SKM-1 treated with dmso at 0.1 percent for 144 hours (cell line): ENCODE measurements at regions not wholly inside any gene's neighbourhood (a gene's known extent, or its start where the extent isn't known, plus 50 kb on each side); places are given as distances from the start of the nearest gene placed in this dataset.

ENCODE experiments used
- DNase-seq: peaks from one replicate; lab custom pipeline; 2025; ENCODE audit not compliant: unreplicated experiment; lab: John Stamatoyannopoulos, UW

DNA sequence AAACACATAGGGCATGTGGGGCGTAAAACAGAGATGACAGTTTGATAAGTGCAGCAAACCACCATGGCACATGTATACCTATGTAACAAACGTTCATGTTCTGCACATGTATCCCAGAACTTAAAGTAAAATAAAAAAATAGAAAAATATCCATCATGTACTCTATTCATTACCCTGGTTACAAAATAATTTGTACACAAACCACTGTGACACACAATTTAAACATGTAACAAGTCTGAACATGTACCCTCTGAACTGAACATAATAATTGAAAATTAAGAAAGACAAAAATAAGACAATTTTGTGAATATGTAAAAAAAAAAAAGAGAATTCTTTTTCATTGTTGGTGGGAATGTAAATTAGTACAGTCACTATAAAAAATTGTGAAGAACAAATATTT lies 379.2 kb downstream of the KDM5D start:
- no peak for DNase-seq

DNA sequence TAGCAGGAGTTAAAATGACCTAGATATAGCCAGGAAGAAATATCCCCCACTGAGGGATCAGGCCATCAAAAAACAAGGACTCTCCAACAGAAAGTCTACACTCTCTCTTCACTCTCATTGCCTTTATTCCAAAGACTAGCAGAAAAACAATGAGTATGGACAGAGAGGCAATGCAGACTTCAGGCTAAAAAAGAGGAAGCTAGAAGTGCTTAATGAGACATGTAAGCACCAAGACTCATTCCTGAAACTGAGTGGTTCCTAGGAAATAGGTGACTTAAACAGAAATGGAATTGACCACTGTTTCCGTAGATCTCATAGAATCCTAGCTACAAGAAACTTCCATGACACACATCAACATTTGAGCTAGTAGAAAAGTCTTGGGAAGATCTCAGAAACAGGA lies 387.3 kb downstream of the KDM5D start:
- no peak for DNase-seq

DNA sequence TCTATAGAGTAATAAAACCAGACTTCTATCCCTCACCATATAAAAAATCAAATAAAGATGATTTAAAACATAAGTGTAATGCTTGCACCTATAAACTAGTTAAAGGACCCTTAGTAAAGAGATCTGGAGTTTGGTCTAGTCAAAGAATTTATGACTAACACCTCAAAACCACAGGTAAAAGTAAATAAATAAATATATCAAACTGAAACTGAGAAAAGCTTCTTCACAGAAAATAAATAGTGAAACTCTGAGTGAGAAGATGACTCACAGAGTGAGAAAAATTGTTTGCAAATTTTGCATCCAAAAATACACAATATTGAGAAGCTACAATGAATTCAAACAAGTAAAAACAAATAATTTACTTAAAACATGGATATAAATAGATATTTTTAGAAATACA lies 387.8 kb downstream of the KDM5D start:
- no peak for DNase-seq

GRCh38 chrY:19354857-19355173 lies 389.7 kb downstream of the KDM5D start:
- DNase-seq: no peak

DNA sequence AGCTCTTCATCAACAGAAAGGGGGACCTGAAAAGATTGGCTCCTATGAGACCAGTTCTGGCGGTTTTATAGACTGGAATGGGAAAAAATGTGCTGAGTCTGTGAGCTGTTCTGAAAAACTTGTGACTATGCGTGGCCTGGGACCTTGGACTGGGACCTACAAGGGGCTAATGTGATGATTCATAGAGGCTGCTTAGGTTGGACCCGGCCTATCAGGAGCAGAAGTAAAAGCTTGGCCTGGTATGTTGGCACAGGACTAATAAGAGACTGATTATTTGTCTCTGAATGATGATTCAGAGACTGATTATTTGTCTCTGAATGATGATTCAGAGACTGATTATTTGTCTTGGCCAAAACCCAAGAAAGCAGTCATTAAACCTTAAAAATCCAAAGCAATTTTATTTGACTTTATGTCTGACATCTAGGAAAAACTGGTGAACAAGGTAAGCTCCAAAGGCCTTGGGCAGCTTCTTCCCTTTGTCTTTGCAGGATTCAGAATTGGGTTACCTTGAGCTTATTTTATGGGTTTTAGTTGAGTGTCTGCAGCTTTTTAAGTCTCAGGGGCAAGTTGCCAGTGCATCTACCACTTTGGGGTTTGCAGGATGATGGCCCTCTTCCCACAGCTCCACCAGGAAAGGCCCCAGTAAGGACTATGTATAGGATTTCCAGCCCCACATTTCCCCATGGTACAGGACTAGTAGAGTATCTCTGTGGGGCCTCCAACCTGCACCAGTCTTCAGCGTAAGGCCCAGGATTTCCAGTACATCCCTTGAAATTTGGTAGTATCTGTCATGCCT lies 390.3 kb downstream of the KDM5D start:
- DNase-seq: no peak

DNA sequence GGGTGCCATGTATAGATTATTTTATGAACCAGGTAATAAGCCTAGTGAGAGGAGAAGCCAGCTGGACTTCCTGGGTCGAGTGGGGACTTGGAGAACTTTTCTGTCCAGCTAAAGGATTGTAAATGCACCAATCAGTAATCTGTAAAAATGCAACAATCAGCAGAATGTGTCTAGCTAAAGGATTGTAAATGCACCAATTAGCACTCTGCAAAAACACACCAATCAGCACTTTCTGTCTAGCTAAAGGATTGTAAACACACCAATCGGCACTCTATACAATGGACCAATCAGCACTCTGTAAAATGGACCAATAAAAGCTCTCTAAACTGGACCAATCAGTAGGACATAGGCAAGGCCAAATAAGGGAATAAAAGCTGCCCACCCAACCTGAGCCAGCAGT lies 392.9 kb downstream of the KDM5D start:
- no peak for DNase-seq

DNA sequence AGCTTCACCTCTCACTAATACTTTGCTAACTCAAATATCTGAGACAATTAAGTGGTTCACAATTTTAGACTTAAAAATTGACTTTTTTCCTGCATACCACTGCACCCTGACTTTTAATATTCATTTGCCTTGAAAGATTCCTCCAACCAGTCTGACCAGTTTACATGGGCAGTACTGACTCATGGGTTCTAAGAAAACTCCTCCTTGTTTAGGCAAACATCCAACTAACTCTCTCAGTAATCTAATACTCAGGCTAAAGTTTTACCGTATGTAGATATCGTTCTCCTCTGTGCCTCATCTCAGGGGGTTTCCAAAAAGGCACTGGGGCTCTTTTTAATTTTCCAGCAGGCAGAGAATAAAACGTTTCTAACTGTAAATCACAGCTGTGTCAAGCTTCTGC lies 422.8 kb downstream of the KDM5D start:
- DNase-seq: no peak

DNA sequence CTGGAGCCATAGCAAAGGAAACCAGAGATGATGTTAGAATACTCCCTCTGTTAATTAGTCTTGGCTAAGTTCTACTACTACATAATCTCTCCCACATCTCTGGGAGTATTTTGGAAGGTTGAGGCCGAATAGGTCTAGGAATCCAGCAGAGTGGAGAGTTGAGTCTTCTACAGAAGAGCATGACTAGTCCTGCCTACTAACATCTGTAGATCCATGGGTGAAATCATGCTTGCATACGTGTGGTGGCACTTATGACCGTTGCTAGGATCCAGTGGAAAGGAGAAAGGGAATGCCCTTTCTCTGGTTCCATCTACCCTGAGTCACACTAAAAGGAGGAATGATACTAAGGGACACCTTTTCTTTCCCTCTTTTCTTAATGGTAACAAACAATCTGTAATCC lies 425.4 kb downstream of the KDM5D start:
- no peak for DNase-seq

DNA sequence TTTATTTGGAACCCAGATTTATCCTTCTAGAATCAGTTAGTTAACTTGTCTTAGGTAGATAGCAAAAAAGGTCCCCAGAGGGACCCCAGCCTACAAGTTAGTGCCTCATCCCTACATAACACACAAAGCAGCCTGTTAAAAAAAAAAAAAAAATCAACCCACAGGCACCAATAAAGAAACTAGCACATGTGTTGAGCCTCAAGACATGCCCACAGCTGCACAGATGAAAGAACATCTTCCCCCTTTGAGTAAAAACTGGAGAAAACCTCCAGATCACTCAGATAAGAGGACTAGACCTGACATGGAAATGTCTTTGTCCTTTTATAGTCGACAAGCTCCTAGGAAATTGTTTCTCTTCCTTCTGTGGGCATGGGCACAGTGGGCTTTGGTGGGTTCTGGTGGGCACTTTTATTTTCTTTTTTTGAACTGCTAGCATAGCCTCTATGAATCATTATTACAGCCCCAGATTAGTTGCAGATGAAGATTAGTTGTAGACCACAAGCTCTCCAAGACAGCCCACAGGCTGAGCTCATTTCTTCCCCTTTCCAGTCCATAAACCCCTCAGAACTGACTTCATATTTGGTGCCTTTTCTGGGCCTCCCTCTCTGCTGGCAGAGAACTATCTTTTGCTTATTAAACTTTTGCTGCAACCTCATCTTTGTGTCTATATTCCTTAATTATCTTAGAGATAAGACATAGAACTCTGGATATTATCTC lies 427.1 kb downstream of the KDM5D start:
- no peak for DNase-seq

- DNase-seq: no peak
These were observed 436.9 kb downstream of the KDM5D start for GRCh38 chrY:19307627-19308026.

GRCh38 chrY:19303136-19303535 lies 441.4 kb downstream of the KDM5D start:
- no peak for DNase-seq

DNA sequence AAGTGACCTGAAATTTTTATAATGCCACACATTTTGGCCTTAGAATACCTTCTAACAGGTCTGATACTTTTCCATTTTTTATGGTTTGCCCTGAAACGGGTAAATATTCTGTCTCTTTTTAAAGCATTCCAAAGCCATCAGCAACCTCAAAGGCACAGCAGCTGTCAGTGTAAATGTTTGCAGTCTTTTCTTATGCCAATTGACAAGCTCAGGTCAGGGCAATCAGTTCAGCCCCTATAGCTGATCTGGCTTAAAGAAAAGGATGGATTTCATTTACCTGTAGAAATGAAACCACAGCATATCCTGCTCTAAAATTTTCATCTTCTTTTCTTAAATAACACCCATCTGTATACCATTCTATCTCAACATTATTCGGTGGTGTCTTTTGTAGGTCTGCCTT lies 453.6 kb downstream of the KDM5D start:
- DNase-seq: no peak

GRCh38 chrY:19274076-19274475 lies 470.4 kb downstream of the KDM5D start:
- DNase-seq: no peak

- no peak for DNase-seq
These were observed 476.2 kb downstream of the KDM5D start for GRCh38 chrY:19268331-19268730.

DNA sequence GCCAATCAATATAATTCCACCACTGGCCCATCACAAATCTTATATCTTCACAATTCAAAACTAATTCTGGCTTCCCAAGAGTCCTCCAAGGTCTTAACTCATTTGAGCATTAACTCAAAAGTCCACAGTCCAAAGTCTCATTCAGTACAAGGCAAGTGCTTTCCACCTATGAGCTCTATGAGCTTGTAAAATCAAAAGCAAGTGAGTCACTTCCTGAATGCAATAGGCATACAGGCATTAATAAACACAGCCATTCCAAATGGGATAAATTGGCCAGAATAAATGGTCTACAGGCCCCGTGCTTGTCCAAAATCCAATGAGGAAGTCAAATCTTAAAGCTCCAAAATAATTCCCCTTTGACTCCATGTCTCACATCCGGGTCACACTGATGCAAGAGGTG lies 479.1 kb downstream of the KDM5D start:
- no peak for DNase-seq

- no peak for DNase-seq
These were observed 482.2 kb downstream of the KDM5D start for GRCh38 chrY:19262310-19262709.

GRCh38 chrY:19232276-19232994 lies 458.9 kb upstream of the HSFY2 start:
- DNase-seq: no peak

- DNase-seq: no peak
These were observed 447.2 kb upstream of the HSFY2 start for GRCh38 chrY:19220784-19221183.

- DNase-seq: peak; percentile 1
These were observed 435.4 kb upstream of the HSFY2 start for GRCh38 chrY:19208915-19209314.

- no peak for DNase-seq
These were observed 433.5 kb upstream of the HSFY2 start for GRCh38 chrY:19207048-19207447.

- no peak for DNase-seq
These were observed 407.3 kb upstream of the HSFY2 start for GRCh38 chrY:19180824-19181223.

DNA sequence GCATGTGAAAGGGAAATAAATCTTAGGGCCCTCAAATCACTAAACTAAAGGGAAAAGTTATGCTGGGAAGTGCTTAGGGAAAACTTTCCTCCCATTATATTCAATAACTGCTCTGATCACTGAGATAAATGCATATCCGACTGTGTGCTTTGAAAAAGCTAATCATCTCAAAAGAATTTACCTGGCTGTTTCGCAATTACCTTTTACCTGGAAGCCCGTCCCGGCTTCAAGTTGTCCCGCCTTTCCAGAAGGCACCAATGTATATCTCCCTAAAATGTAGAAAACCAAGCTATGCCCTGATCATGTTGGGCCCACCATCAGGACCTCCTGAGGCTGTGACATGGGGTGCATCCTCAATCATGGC lies 394.6 kb upstream of the HSFY2 start:
- no peak for DNase-seq
